ENCODE measurements at regions not wholly inside any gene's neighbourhood (a gene's known extent, or its start where the extent isn't known, plus 50 kb on each side); places are given as distances from the start of the nearest gene placed in this dataset.

DNA sequence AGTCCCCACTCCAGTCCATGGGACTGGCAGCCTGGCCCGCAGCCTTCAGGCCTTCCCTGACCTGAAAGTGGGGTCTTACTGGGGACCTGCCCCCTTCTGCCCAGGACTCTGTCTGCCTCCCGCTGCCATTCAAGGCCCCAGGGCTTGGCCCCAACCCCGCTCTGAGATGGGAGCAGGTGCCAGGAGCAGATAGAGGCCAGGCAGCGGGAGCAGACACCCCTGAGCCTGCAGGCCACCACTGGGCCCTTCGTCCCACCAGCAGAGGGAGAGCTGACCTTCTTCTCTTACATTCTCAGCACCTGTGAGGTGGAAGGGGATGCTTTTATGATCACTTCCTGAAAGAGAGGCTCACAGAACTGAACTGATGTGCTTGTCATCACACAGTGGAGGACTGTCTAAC lies 62.2 kb upstream of the TINAGL1 start (continued):
- TF ChIP-seq ZBTB38 (CRISPR knock-in tag; IDR thresholded peaks at IDR 0.05) (peak; percentile 76; the same call in 1 of the 2 replicates), ZNF501 (CRISPR knock-in tag; IDR thresholded peaks at IDR 0.05) (no peak), SIN3B (IDR thresholded peaks at IDR 0.05; ENCODE audit: low read length) (no peak), ZFX (CRISPR knock-in tag; IDR thresholded peaks at IDR 0.05; ENCODE audit: low read depth) (0 out of 2 replicates have a peak, but pooled peaks have one; percentile 24), SALL1 (CRISPR knock-in tag; IDR thresholded peaks at IDR 0.05) (no peak), TOPORS (CRISPR knock-in tag; IDR thresholded peaks at IDR 0.05) (no peak), MAFK (conservative IDR thresholded peaks at IDR 0.05 in 1 of 2, IDR thresholded peaks at IDR 0.05 in 1 of 2; ENCODE audit: low read length in 2 of 2) (no peak), ZNF713 (CRISPR knock-in tag; IDR thresholded peaks at IDR 0.05) (no peak), ZFP37 (CRISPR knock-in tag; IDR thresholded peaks at IDR 0.05; ENCODE audit: borderline replicate concordance) (0 out of 2 replicates have a peak, but pooled peaks have one; percentile 43)
- TF ChIP-seq, protein P1, sequence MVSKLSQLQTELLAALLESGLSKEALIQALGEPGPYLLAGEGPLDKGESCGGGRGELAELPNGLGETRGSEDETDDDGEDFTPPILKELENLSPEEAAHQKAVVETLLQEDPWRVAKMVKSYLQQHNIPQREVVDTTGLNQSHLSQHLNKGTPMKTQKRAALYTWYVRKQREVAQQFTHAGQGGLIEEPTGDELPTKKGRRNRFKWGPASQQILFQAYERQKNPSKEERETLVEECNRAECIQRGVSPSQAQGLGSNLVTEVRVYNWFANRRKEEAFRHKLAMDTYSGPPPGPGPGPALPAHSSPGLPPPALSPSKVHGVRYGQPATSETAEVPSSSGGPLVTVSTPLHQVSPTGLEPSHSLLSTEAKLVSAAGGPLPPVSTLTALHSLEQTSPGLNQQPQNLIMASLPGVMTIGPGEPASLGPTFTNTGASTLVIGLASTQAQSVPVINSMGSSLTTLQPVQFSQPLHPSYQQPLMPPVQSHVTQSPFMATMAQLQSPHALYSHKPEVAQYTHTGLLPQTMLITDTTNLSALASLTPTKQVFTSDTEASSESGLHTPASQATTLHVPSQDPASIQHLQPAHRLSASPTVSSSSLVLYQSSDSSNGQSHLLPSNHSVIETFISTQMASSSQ (IDR thresholded peaks at IDR 0.05; ENCODE audit: low read depth): no peak
- TF ChIP-seq, protein P1 (CRISPR knock-in tag; IDR thresholded peaks at IDR 0.05; ENCODE audit: borderline replicate concordance): no peak
- TF ChIP-seq, protein P2, sequence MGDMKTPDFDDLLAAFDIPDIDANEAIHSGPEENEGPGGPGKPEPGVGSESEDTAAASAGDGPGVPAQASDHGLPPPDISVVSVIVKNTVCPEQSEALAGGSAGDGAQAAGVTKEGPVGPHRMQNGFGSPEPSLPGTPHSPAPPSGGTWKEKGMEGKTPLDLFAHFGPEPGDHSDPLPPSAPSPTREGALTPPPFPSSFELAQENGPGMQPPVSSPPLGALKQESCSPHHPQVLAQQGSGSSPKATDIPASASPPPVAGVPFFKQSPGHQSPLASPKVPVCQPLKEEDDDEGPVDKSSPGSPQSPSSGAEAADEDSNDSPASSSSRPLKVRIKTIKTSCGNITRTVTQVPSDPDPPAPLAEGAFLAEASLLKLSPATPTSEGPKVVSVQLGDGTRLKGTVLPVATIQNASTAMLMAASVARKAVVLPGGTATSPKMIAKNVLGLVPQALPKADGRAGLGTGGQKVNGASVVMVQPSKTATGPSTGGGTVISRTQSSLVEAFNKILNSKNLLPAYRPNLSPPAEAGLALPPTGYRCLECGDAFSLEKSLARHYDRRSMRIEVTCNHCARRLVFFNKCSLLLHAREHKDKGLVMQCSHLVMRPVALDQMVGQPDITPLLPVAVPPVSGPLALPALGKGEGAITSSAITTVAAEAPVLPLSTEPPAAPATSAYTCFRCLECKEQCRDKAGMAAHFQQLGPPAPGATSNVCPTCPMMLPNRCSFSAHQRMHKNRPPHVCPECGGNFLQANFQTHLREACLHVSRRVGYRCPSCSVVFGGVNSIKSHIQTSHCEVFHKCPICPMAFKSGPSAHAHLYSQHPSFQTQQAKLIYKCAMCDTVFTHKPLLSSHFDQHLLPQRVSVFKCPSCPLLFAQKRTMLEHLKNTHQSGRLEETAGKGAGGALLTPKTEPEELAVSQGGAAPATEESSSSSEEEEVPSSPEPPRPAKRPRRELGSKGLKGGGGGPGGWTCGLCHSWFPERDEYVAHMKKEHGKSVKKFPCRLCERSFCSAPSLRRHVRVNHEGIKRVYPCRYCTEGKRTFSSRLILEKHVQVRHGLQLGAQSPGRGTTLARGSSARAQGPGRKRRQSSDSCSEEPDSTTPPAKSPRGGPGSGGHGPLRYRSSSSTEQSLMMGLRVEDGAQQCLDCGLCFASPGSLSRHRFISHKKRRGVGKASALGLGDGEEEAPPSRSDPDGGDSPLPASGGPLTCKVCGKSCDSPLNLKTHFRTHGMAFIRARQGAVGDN (CRISPR knock-in tag; IDR thresholded peaks at IDR 0.05): peak; percentile 77

All from HepG2 (cell line).